H1 (cell line): ENCODE measurements at regions not wholly inside any gene's neighbourhood (a gene's known extent, or its start where the extent isn't known, plus 50 kb on each side); places are given as distances from the start of the nearest gene placed in this dataset.

Source experiments
- CTCF ChIA-PET: fragments of 300-600 bp; sonication (Branson Sonifier 250); formaldehyde crosslinking; loops from one replicate; lab custom pipeline; 2021; ENCODE audit not compliant: partially characterized antibody; lab: Charles Lee
- POLR2A ChIA-PET: fragments of 300-600 bp; sonication (Branson Sonifier 250); formaldehyde crosslinking; loops from one replicate; lab custom pipeline; 2021; ENCODE audit warnings: inconsistent platforms; ENCODE audit not compliant: partially characterized antibody; lab: Charles Lee
- DNase-seq, 2 experiments: peaks; one replicate each; pipeline versions ENCODE4 v3.0.0 to v3.0.0-alpha.2; 2010 to 2022; ENCODE audit warnings: low spot score in 2 of 2, low read depth in 1 of 2, mixed read lengths in 1 of 2
- FAIRE-seq: peaks from 2 replicates; lab custom pipeline; 2011; peaks lifted over from hg19 to GRCh38; lab: Jason Lieb, UNC
- H2AFZ ChIP-seq: 2 replicates; pipeline ENCODE4 v1.8.1; 2012; ENCODE audit warnings: low read length, inconsistent platforms
- H2AK5ac ChIP-seq: 2 replicates; pipeline ENCODE4 v1.6.1; 2013; ENCODE audit warnings: low read depth, low read length
- H2BK120ac ChIP-seq: replicated peaks from 2 replicates; pipeline ENCODE3; 2013; ENCODE audit warnings: low read depth, low read length, inconsistent platforms
- H2BK12ac ChIP-seq: 2 replicates; pipeline ENCODE4 v1.6.1; 2013; ENCODE audit warnings: low read depth, low read length
- H2BK15ac ChIP-seq: 2 replicates; pipeline ENCODE4 v1.6.1; 2013; ENCODE audit warnings: low read length
- H2BK20ac ChIP-seq: 2 replicates; pipeline ENCODE4 v1.6.1; 2013; ENCODE audit warnings: low read length
- H2BK5ac ChIP-seq: 2 replicates; pipeline ENCODE4 v1.6.1; 2013; ENCODE audit warnings: low read depth, low read length
- H3K14ac ChIP-seq: 2 replicates; pipeline ENCODE4 v1.6.1; 2013; ENCODE audit warnings: inconsistent platforms; ENCODE audit not compliant: insufficient read length
- H3K18ac ChIP-seq: 2 replicates; pipeline ENCODE4 v1.6.1; 2013; ENCODE audit warnings: low read length; ENCODE audit errors: extremely low read depth
- H3K23ac ChIP-seq: 2 replicates; pipeline ENCODE4 v1.6.1; 2013; ENCODE audit warnings: inconsistent platforms; ENCODE audit not compliant: insufficient read length
- H3K23me2 ChIP-seq: 2 replicates; pipeline ENCODE4 v1.6.1; 2013; ENCODE audit warnings: low read depth, low read length
- H3K27ac ChIP-seq: 2 replicates; pipeline ENCODE4 v1.6.1; 2011; ENCODE audit warnings: low read depth, low read length, inconsistent platforms
- H3K27me3 ChIP-seq, 4 experiments: replicated peaks in 1 of 4; 1 replicate in 1 of 4; 2 replicates in 3 of 4; pipeline versions ENCODE4 v1.6.1 to v1.8.1; 2011 to 2013; ENCODE audit warnings: low read length in 3 of 4, mild to moderate bottlenecking in 3 of 4, inconsistent platforms in 2 of 4, mixed read lengths in 2 of 4, moderate library complexity in 1 of 4; ENCODE audit not compliant: control insufficient read depth in 3 of 4, insufficient read depth in 3 of 4; ENCODE audit errors: extremely low read depth in 1 of 4
- H3K36me3 ChIP-seq, 4 experiments: 2 replicates each; pipeline versions ENCODE4 v1.6.1 to v1.8.1; 2011 to 2013; ENCODE audit warnings: mild to moderate bottlenecking in 4 of 4, low read length in 3 of 4, moderate library complexity in 2 of 4, control low read depth in 1 of 4, inconsistent platforms in 1 of 4; ENCODE audit not compliant: insufficient read depth in 4 of 4, control insufficient read depth in 2 of 4
- H3K4ac ChIP-seq: replicated peaks from 2 replicates; pipeline ENCODE3; 2013; ENCODE audit warnings: low read length, low read depth, mixed read lengths, inconsistent platforms; ENCODE audit not compliant: insufficient read length
- H3K4me1 ChIP-seq, 4 experiments: replicated peaks in 1 of 4; 1 replicate in 1 of 4; 2 replicates in 3 of 4; pipeline versions ENCODE4 v1.6.1 to v1.8.1; 2011 to 2013; ENCODE audit warnings: low read length in 3 of 4, inconsistent platforms in 2 of 4, mixed read lengths in 1 of 4; ENCODE audit not compliant: insufficient read depth in 4 of 4, control insufficient read depth in 3 of 4
- H3K4me2 ChIP-seq, 2 experiments: 2 replicates each; pipeline versions ENCODE4 v1.6.1 to v1.8.1; 2011 to 2013; ENCODE audit warnings: low read depth in 2 of 2, low read length in 2 of 2, control low read depth in 1 of 2, inconsistent platforms in 1 of 2, mild to moderate bottlenecking in 1 of 2; ENCODE audit not compliant: insufficient read depth in 1 of 2
- H3K4me3 ChIP-seq, 4 experiments: fragments of 200-600, 300-600 bp in 1 of 4; sonication (generic), shearing (Covaris generic), sonication (Bioruptor Twin) in 1 of 4; 2 replicates each; pipeline versions ENCODE4 v1.5.1 to v1.8.1; 2011 to 2016; ENCODE audit warnings: low read length in 4 of 4, low read depth in 3 of 4, control low read depth in 2 of 4, inconsistent platforms in 2 of 4, mild to moderate bottlenecking in 2 of 4, mixed read lengths in 1 of 4, moderate library complexity in 1 of 4; ENCODE audit not compliant: insufficient read depth in 2 of 4; ENCODE audit errors: extremely low read depth in 1 of 4
- H3K56ac ChIP-seq: replicated peaks from 2 replicates; pipeline ENCODE3; 2013; ENCODE audit warnings: low read depth, mild to moderate bottlenecking, mixed read lengths, low read length, inconsistent platforms; ENCODE audit not compliant: insufficient read length
- H3K79me1 ChIP-seq: 2 replicates; pipeline ENCODE4 v1.6.1; 2013; ENCODE audit warnings: low read depth, low read length, control low read depth
- H3K79me2 ChIP-seq, 2 experiments: 2 replicates each; pipeline versions ENCODE4 v1.6.1 to v1.8.1; 2012 to 2013; ENCODE audit warnings: low read length in 2 of 2, mild to moderate bottlenecking in 2 of 2, inconsistent platforms in 1 of 2; ENCODE audit not compliant: insufficient read depth in 2 of 2, control insufficient read depth in 1 of 2
- H3K9ac ChIP-seq, 4 experiments: replicated peaks in 1 of 4; 1 replicate in 1 of 4; 2 replicates in 3 of 4; pipeline versions ENCODE4 v1.6.1 to v1.8.1; 2011 to 2013; ENCODE audit warnings: low read depth in 3 of 4, low read length in 3 of 4, control low read depth in 2 of 4, mild to moderate bottlenecking in 2 of 4, moderate library complexity in 2 of 4, inconsistent platforms in 1 of 4; ENCODE audit errors: extremely low read depth in 1 of 4
- H3K9me3 ChIP-seq, 2 experiments: 2 replicates each; pipeline versions ENCODE4 v1.6.1 to v1.8.1; 2012 to 2013; ENCODE audit warnings: mild to moderate bottlenecking in 2 of 2, moderate library complexity in 2 of 2, control low read depth in 1 of 2, inconsistent platforms in 1 of 2, low read depth in 1 of 2, low read length in 1 of 2, mixed read lengths in 1 of 2; ENCODE audit not compliant: insufficient read depth in 2 of 2
- H4K20me1 ChIP-seq, 2 experiments: replicated peaks in 1 of 2; 2 replicates each; pipeline versions ENCODE3 to v1.8.1; 2011 to 2013; ENCODE audit warnings: inconsistent platforms in 2 of 2, low read length in 2 of 2, mild to moderate bottlenecking in 1 of 2; ENCODE audit not compliant: insufficient read depth in 2 of 2, control insufficient read depth in 1 of 2
- H4K5ac ChIP-seq: 2 replicates; pipeline ENCODE4 v1.6.1; 2013; ENCODE audit warnings: low read length, low read depth, mixed read lengths, inconsistent platforms; ENCODE audit not compliant: insufficient read length
- H4K8ac ChIP-seq: 2 replicates; pipeline ENCODE4 v1.8.0; 2013; ENCODE audit warnings: mild to moderate bottlenecking, moderate library complexity, low read length, inconsistent platforms; ENCODE audit not compliant: insufficient read depth; ENCODE audit errors: extremely low read depth
- H4K91ac ChIP-seq: replicated peaks from 2 replicates; pipeline ENCODE3; 2013; ENCODE audit warnings: low read length, mixed read lengths, inconsistent platforms; ENCODE audit not compliant: insufficient read length
- CHD1 ChIP-seq: IDR thresholded peaks from 2 replicates; pipeline ENCODE4 v1.6.1; 2012; ENCODE audit warnings: low read depth, low read length, improper control_type of control experiment
- PHF8 ChIP-seq: fragments of 200-600 bp; sonication (generic); conservative IDR thresholded peaks from 2 replicates; pipeline ENCODE4 v1.7.1; 2012; ENCODE audit warnings: low read depth, mild to moderate bottlenecking, inconsistent platforms, low read length, moderate library complexity
- SAP30 ChIP-seq: fragments of 300-600 bp; sonication (generic); IDR thresholded peaks from 2 replicates; pipeline ENCODE4 v1.7.1; 2012; ENCODE audit warnings: low read length, moderate library complexity, mild to moderate bottlenecking, inconsistent platforms; ENCODE audit not compliant: insufficient read depth, insufficient replicate concordance
- SP1 ChIP-seq: IDR thresholded peaks from 2 replicates; pipeline ENCODE4 v1.6.1; 2011; ENCODE audit warnings: low read depth, low read length

DNA sequence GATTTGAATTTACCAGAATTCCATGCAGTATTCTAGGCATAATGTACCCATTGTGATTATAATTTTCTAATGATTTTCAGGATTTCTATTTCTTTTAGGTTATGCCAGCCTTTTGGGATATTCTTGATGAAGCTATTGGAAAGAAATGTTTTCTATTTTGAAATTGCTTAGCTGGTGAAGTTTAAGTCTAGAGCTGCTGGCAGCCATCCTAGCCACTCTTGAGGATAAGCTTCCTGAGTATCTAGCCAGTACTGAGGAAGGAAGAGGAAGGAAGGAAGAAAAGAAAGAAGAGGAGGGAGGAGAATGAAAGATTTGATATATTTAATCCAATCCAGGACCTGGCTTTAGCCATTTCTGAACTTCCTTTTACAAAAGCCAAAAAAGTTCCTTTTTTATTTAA is 142.1 kb upstream of the DAB2 start:
- Histone ChIP-seq H2AFZ (no peak overlapping the region), H2AK5ac (no peak overlapping the region), H4K91ac (no peak overlapping the region), H3K4me1 (no peaks in the 10 kb centered on the region), H3K23ac (no peak overlapping the region), H2BK5ac (no peak overlapping the region), H4K20me1 (peaks cover 0 to 1% of the 10 kb centered on the region in 2 experiments), H4K8ac (no peak overlapping the region), H3K9ac (no peak overlapping the region), H3K56ac (no peak overlapping the region), H3K14ac (no peak overlapping the region), H3K27me3 (no peaks in the 10 kb centered on the region), H3K79me2 (no peaks in the 10 kb centered on the region), H2BK20ac (no peak overlapping the region), H2BK120ac (no peak overlapping the region), H3K4ac (no peak overlapping the region), H4K5ac (no peak overlapping the region), H3K27ac (no peak overlapping the region), H3K4me3 (no peak overlapping the region), H3K9me3 (no peaks in the 10 kb centered on the region), H3K36me3 (no peaks in the 10 kb centered on the region), H2BK12ac (no peak overlapping the region), H3K79me1 (no peaks in the 10 kb centered on the region), H3K4me2 (no peak overlapping the region), H2BK15ac (no peak overlapping the region), H3K18ac (no peak overlapping the region), H3K23me2 (no peaks in the 10 kb centered on the region)
- no peak for DNase-seq
- FAIRE-seq = no peak
- ChIA-PET POLR2A (interaction anchor here (0.6 kb wide), 1 partner anchor 506 kb away, joined by 3 read pairs; no protein-coding TSS in a partner anchor), CTCF (interaction anchor here (8.4 kb wide), 1 partner anchor 190 kb away, joined by 57 read pairs; no protein-coding TSS in a partner anchor)
- TF ChIP-seq SAP30 = no peak
- no peak for TF ChIP-seq CHD1
- no peak for TF ChIP-seq PHF8
- TF ChIP-seq SP1 = no peak
